Smooth muscle cell (in vitro differentiated cells): ENCODE measurements at regions not wholly inside any gene's neighbourhood (a gene's known extent, or its start where the extent isn't known, plus 50 kb on each side); places are given as distances from the start of the nearest gene placed in this dataset.
A peak's percentile ranks its signal among the peaks of the same experiment; 100 is the strongest.

Experiments
- DNase-seq: peaks from one replicate; lab custom pipeline; 2025; ENCODE audit not compliant: unreplicated experiment; lab: John Stamatoyannopoulos, UW
- H2AFZ ChIP-seq: fragments of 200-600 bp; sonication (generic); 2 replicates; pipeline ENCODE4 v1.6.0; 2016; ENCODE audit warnings: antibody characterized with exemption, low read depth, mild to moderate bottlenecking
- H3F3A ChIP-seq: fragments of 200-600 bp; sonication (generic); 2 replicates; pipeline ENCODE4 v1.6.0; 2017; ENCODE audit warnings: antibody characterized with exemption, low read depth
- H3K27ac ChIP-seq: fragments of 200-600 bp; sonication (generic); 2 replicates; pipeline ENCODE4 v1.5.1; 2016; ENCODE audit warnings: low read depth, mild to moderate bottlenecking
- H3K27me3 ChIP-seq: fragments of 200-600 bp; sonication (generic); 2 replicates; pipeline ENCODE4 v1.6.1; 2016; ENCODE audit warnings: low read depth, mild to moderate bottlenecking
- H3K36me3 ChIP-seq: fragments of 200-600 bp; sonication (generic); 2 replicates; pipeline ENCODE4 v1.5.1; 2016; ENCODE audit warnings: low read depth
- H3K4me1 ChIP-seq: fragments of 200-600 bp; sonication (generic); 2 replicates; pipeline ENCODE4 v1.5.1; 2016; ENCODE audit warnings: low read depth
- H3K4me2 ChIP-seq: fragments of 200-600 bp; sonication (generic); 2 replicates; pipeline ENCODE4 v1.6.0; 2016; ENCODE audit warnings: mild to moderate bottlenecking
- H3K4me3 ChIP-seq: fragments of 200-600 bp; sonication (generic); 2 replicates; pipeline ENCODE4 v1.5.1; 2016; ENCODE audit warnings: mild to moderate bottlenecking
- H3K79me2 ChIP-seq: fragments of 200-600 bp; sonication (generic); 2 replicates; pipeline ENCODE4 v1.6.0; 2016; ENCODE audit warnings: low read depth, mild to moderate bottlenecking
- H3K9ac ChIP-seq: fragments of 200-600 bp; sonication (generic); 2 replicates; pipeline ENCODE4 v1.6.0; 2016; ENCODE audit warnings: low read depth
- H3K9me3 ChIP-seq: fragments of 200-600 bp; sonication (generic); replicated peaks from 2 replicates; pipeline ENCODE4 v1.5.1; 2016; ENCODE audit warnings: low read depth
- H4K20me1 ChIP-seq: fragments of 200-600 bp; sonication (generic); 2 replicates; pipeline ENCODE4 v1.6.0; 2016; ENCODE audit warnings: low read depth
- WGBS: methylation state at CpG from one replicate; pipeline ENCODE4 v1.1.7; 2016; ENCODE audit warnings: low lambda C conversion rate; 5-methylcytosine and 5-hydroxymethylcytosine counted together
- TF ChIP-seq, protein P1 (sequence below): fragments of 200-600 bp; sonication (generic); IDR thresholded peaks from 2 replicates; pipeline ENCODE4 v1.5.1; 2017; ENCODE audit warnings: borderline replicate concordance, mild to moderate bottlenecking, antibody characterized with exemption; ENCODE audit not compliant: insufficient read depth, poor library complexity, severe bottlenecking

- H3K9me3 ChIP-seq: no peaks in the 10 kb centered on the region
- TF ChIP-seq, protein P1, sequence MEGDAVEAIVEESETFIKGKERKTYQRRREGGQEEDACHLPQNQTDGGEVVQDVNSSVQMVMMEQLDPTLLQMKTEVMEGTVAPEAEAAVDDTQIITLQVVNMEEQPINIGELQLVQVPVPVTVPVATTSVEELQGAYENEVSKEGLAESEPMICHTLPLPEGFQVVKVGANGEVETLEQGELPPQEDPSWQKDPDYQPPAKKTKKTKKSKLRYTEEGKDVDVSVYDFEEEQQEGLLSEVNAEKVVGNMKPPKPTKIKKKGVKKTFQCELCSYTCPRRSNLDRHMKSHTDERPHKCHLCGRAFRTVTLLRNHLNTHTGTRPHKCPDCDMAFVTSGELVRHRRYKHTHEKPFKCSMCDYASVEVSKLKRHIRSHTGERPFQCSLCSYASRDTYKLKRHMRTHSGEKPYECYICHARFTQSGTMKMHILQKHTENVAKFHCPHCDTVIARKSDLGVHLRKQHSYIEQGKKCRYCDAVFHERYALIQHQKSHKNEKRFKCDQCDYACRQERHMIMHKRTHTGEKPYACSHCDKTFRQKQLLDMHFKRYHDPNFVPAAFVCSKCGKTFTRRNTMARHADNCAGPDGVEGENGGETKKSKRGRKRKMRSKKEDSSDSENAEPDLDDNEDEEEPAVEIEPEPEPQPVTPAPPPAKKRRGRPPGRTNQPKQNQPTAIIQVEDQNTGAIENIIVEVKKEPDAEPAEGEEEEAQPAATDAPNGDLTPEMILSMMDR: no peak
- H3K4me3 ChIP-seq: no peak overlapping the region
- WGBS: 43% methylated on average over 8 of the region's 8 CpGs
- no peak for DNase-seq
- H3K36me3 ChIP-seq: no peaks in the 10 kb centered on the region
- peak overlapping the region; percentile 29 for H3K4me2 ChIP-seq
- no peak overlapping the region for H3K27ac ChIP-seq
- no peak overlapping the region for H2AFZ ChIP-seq
- no peaks in the 10 kb centered on the region for H3K27me3 ChIP-seq
- no peaks in the 10 kb centered on the region for H4K20me1 ChIP-seq
- H3K9ac ChIP-seq: no peak overlapping the region
- no peaks in the 10 kb centered on the region for H3F3A ChIP-seq
- H3K4me1 ChIP-seq: no peaks in the 10 kb centered on the region
- H3K79me2 ChIP-seq: no peaks in the 10 kb centered on the region
Measured at GRCh38 chr6:163695414-163695864, 280.9 kb downstream of the QKI start.

GRCh38 chr6:163694988-163695398 is 280.5 kb downstream of the QKI start:
- H4K20me1 ChIP-seq: no peaks in the 10 kb centered on the region
- H3K4me1 ChIP-seq: no peaks in the 10 kb centered on the region
- peak overlapping the region; percentile 29 for H3K4me2 ChIP-seq
- H3K27me3 ChIP-seq: no peaks in the 10 kb centered on the region
- H3K79me2 ChIP-seq: no peaks in the 10 kb centered on the region
- H3F3A ChIP-seq: no peaks in the 10 kb centered on the region
- H3K36me3 ChIP-seq: no peaks in the 10 kb centered on the region
- DNase-seq: no peak
- H3K27ac ChIP-seq: no peak overlapping the region
- no peak overlapping the region for H2AFZ ChIP-seq
- 93% methylated on average over 6 of the region's 6 CpGs for WGBS
- H3K4me3 ChIP-seq: no peak overlapping the region
- no peak overlapping the region for H3K9ac ChIP-seq
- no peaks in the 10 kb centered on the region for H3K9me3 ChIP-seq
- TF ChIP-seq, protein P1: no peak

DNA sequence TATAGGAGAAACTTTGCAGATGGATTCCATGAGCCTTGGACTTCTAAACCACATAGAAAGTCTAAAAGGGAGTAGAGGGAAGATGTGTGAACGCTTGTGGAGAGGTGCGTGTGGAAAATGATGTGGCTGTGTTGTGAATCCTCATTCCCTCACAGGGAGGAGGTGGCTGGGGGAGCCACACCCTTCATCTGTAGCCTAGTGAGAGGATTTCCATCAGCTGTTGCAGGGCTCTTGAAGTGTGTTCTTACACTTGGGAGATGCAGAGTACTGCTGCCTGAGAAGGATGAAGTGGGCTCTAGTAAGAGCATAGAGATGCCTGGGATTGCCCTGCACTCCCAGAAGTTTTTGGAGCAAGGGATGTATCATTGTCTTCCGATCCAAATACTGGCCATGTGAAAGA is 279.6 kb downstream of the QKI start:
- Histone ChIP-seq H3K27me3 (no peaks in the 10 kb centered on the region), H3K9me3 (no peaks in the 10 kb centered on the region), H3K9ac (no peak overlapping the region), H3K79me2 (no peaks in the 10 kb centered on the region), H3K4me1 (no peaks in the 10 kb centered on the region), H3F3A (peaks cover 6% of the 10 kb centered on the region), H2AFZ (no peak overlapping the region), H3K36me3 (no peaks in the 10 kb centered on the region), H3K4me2 (no peak overlapping the region), H4K20me1 (no peaks in the 10 kb centered on the region), H3K27ac (no peak overlapping the region), H3K4me3 (no peak overlapping the region)
- 96% methylated on average over 3 of the region's 3 CpGs for WGBS
- DNase-seq: no peak
- TF ChIP-seq, protein P1: no peak

GRCh38 chr6:163691049-163691448 is 276.5 kb downstream of the QKI start:
- Histone ChIP-seq H3K9ac (no peak overlapping the region), H3K79me2 (no peaks in the 10 kb centered on the region), H4K20me1 (no peaks in the 10 kb centered on the region), H2AFZ (no peak overlapping the region), H3K4me2 (no peak overlapping the region), H3F3A (peaks cover 6% of the 10 kb centered on the region), H3K9me3 (no peaks in the 10 kb centered on the region), H3K36me3 (no peaks in the 10 kb centered on the region), H3K27me3 (no peaks in the 10 kb centered on the region), H3K4me3 (no peak overlapping the region), H3K27ac (no peak overlapping the region), H3K4me1 (no peaks in the 10 kb centered on the region)
- no peak for DNase-seq
- WGBS: 95% methylated on average over 8 of the region's 8 CpGs
- TF ChIP-seq, protein P1: no peak
